HG02610 (cell line): ENCODE measurements at regions not wholly inside any gene's neighbourhood (a gene's known extent, or its start where the extent isn't known, plus 50 kb on each side); places are given as distances from the start of the nearest gene placed in this dataset.
A peak's percentile ranks its signal among the peaks of the same experiment; 100 is the strongest.

ENCODE experiments used
- ATAC-seq: cut with Tn5 transposase; IDR thresholded peaks from one replicate; pipeline ENCODE4 v1.9.1; 2021; ENCODE audit warnings: mild to moderate bottlenecking, moderate library complexity; ENCODE audit not compliant: unreplicated experiment

DNA sequence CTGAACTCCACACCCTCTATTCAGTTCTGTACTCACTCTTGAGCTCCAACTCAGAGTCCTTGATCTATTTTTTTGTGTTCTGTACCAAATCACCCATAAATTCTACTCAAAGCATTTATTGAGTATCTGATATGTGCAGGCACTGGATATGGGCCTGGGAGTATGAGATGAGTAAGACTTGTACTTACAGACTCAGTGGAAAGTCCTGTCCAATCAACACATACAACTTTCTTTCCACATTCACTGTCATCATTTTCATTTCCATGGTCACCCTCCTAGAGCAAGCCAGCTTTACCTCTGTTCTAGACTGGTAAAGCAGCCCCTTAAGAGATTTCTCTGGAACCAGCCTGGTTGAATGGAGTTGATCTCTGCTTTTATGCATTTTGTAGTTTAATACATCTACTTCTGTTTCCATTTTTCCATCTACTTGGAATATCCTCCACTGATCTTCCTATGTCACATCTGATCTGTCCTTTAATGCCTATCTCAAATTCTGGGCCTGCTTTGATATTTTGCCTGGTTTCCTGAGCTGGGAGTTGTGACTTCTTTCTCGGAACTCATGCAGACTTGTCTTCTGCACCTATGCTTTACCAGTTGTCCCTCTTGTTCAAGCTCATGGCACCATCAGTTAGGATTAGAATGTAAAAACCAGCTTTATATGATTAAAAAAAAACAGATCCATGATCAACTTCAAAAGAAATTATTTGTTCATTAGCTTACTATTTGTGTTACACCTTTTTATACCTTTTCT lies 96.9 kb upstream of the GLS start:
- ATAC-seq = no peak

DNA sequence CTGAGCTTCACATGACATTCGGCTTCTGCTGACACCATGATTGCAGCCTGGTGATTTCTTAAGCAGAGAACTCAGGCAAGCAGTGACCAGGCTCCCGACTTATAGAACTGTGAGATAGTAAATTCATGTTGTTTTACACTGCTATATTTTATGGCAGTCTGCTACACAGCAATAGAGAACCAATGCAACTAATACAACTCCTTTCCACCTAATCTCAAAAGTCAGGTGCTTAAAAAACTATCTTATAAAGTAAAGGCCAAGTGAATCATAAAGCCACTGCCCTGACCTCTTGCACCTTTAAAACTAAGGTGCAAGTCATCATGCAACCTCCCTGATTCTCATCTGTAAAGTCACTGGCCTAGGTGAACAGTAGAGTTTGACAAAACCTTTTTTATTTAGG lies 95.3 kb upstream of the GLS start:
- ATAC-seq = no peak

- no peak for ATAC-seq
These were observed 94.0 kb upstream of the GLS start for GRCh38 chr2:190786404-190787166.

GRCh38 chr2:190787743-190788235 lies 92.8 kb upstream of the GLS start:
- ATAC-seq = no peak

- no peak for ATAC-seq
These were observed 91.3 kb upstream of the GLS start for GRCh38 chr2:190789074-190790004.

- no peak for ATAC-seq
These were observed 89.2 kb upstream of the GLS start for GRCh38 chr2:190791347-190791975.

GRCh38 chr2:190791976-190792575 lies 88.5 kb upstream of the GLS start:
- no peak for ATAC-seq

- no peak for ATAC-seq
These were observed 87.4 kb upstream of the GLS start for GRCh38 chr2:190792956-190793888.

GRCh38 chr2:190794377-190794776 lies 86.2 kb upstream of the GLS start:
- ATAC-seq = peak; percentile 64

- ATAC-seq = peak; percentile 22
These were observed 85.8 kb upstream of the GLS start for GRCh38 chr2:190794790-190795189.

GRCh38 chr2:190795686-190796085 lies 84.9 kb upstream of the GLS start:
- no peak for ATAC-seq

GRCh38 chr2:190799999-190800398 lies 80.6 kb upstream of the GLS start:
- ATAC-seq = no peak

DNA sequence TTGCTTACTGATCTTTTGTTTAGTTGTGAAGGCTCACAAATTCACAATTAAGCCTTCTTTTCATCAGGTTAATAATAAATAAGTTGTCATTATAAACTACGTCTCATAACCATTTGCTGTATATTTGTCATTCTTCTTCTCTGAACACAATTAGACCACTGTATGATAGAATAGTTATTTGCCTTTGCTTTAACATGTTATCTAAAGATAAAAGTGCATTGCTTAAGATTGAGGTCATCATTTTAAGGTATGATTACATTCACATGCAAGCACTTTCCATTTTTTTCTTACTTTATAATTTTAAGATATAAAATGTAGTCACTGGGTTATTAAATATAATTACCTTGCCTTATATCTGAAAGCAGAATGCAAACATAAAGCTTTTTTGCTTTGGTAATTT lies 80.1 kb upstream of the GLS start:
- ATAC-seq = no peak

GRCh38 chr2:190802129-190802528 lies 78.5 kb upstream of the GLS start:
- no peak for ATAC-seq

DNA sequence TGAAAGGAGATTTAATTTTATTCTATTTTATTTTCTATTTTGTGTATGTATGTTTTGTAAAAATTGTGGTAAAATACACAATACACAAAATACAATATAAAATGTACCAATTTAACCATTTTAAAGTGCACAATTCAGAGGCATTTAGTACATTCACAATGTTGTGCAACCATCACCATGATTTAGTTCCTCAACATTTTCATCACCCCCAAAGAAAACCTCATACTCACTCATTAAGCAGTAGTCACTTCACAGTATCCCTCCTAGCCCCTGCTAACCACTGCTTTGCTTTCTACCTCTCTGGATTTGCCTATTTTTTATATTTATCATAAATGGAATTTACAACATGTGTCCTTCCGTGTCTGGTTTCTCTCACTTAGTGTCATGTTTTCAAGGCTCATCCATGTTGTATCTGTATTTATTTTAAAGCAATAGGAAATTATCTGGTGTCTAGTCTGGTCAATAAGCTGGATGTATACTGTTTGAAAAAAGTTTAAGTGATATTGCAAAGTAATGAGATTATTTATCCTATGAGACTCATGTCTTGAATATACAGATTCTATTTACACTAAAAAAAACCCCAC lies 77.9 kb upstream of the GLS start:
- no peak for ATAC-seq

DNA sequence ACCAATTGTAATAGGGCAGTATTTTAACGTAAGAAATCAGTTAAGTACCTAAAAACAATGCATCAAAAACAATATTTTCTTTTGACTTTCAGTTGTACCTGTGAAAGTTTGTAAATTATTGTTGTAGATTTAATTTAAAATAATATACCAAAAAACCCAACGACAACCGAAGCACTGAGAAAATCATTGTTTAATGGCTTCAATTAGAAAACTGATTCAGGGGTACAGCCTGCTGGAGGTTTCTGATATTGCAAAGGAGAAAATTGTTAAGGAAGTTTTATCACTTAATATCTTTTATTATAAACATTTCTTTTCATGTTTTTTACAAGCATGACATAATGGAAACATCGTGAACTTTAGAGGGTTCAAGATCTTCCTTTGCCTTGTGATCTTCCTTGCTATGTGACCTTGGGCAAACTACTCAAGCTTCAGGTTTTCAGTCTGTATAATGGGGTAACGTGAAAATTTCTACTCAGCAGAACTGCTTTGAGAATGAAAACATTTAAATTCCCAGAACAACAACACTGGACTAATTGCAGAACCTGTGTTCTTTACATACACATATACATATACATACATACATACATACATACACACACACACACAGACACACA lies 76.3 kb upstream of the GLS start:
- no peak for ATAC-seq

DNA sequence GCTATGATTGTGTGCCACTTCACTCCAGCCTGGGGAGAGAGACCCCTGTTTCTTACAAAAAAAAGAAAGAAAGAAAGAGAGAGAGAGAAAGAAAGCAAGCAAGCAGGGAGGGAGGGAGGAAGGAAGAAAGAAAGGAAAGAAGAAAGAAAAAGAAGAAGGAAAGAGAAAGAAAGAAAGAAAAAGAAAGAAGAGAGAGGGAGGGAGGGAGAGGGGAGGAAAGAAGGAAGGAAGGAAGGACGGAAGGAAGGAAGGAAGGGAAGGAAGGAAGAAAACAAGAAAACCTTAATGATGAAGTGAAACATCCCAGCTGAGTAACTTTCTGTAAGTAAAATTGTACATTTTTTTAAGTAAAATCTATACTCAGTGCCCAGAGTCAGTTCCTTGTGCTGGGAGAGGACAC lies 75.5 kb upstream of the GLS start:
- ATAC-seq = no peak

GRCh38 chr2:190805843-190806242 lies 74.8 kb upstream of the GLS start:
- ATAC-seq = no peak
